Gastrocnemius medialis (tissue), 4 donors: ENCODE measurements at regions not wholly inside any gene's neighbourhood (a gene's known extent, or its start where the extent isn't known, plus 50 kb on each side); places are given as distances from the start of the nearest gene placed in this dataset.

Experiments used
- ATAC-seq, 2 donors: fragments of 150-250 bp; one replicate each; pipeline ENCODE4 v1.9.1; 2016
- DNase-seq, 2 donors: peaks; one replicate each; pipeline ENCODE4 v3.0.0-alpha.2; 2019
- H3K27ac ChIP-seq, 4 donors: fragments of 200-600 bp; sonication (generic); 1 replicate in 1 of 4; 2 replicates in 3 of 4; pipeline ENCODE4 v1.5.1; 2016 to 2018; ENCODE audit warnings: mild to moderate bottlenecking in 2 of 4, moderate library complexity in 1 of 4
- H3K27me3 ChIP-seq, 3 donors: fragments of 200-600 bp; sonication (generic) in 2 of 3; 1 replicate in 1 of 3; 2 replicates in 2 of 3; pipeline versions ENCODE4 v1.5.1 to v1.6.0; 2016 to 2019; ENCODE audit warnings: mild to moderate bottlenecking in 1 of 3, moderate library complexity in 1 of 3
- H3K36me3 ChIP-seq, 2 donors: fragments of 200-600 bp; sonication (generic) in 1 of 2; one replicate each; pipeline ENCODE4 v1.5.1; 2017 to 2018
- H3K4me1 ChIP-seq, 2 donors: fragments of 200-600 bp; sonication (generic) in 1 of 2; one replicate each; pipeline ENCODE4 v1.5.1; 2016 to 2017; ENCODE audit warnings: mild to moderate bottlenecking in 2 of 2
- H3K4me3 ChIP-seq, 4 donors: fragments of 200-600 bp; sonication (generic) in 3 of 4; 1 replicate in 1 of 4; 2 replicates in 3 of 4; pipeline ENCODE4 v1.5.1; 2016 to 2019; ENCODE audit warnings: mild to moderate bottlenecking in 2 of 4
- H3K9me3 ChIP-seq, 3 donors: fragments of 200-600 bp; sonication (generic) in 2 of 3; 1 replicate in 1 of 3; 2 replicates in 2 of 3; pipeline ENCODE4 v1.5.1; 2016 to 2019
- POLR2A ChIP-seq, 2 donors: fragments of 450-650 bp; IDR thresholded peaks; one replicate each; pipeline ENCODE4 v1.6.1; 2017; ENCODE audit warnings: antibody characterized with exemption in 2 of 2, mild to moderate bottlenecking in 2 of 2, moderate library complexity in 2 of 2
- in situ Hi-C, 4 donors: fragments of 200-750 bp; cut with MboI; loops; one replicate each; pipeline versions ENCODE4 v1.15.0 to v1.8.0; 2017; ENCODE audit warnings: low sequenced_read_pairs in 4 of 4
- intact Hi-C: fragments of 100-400 bp; cut with DNase I; formaldehyde crosslinking; loops from one replicate; pipeline ENCODE4 v1.15.1; 2023; ENCODE audit warnings: low total_unique reads
- TF ChIP-seq, protein P1 (sequence below), 5 experiments: fragments of 450-650 bp in 3 of 5; fragments of 200-600 bp in 2 of 5; sonication (generic) in 2 of 5; IDR thresholded peaks in 4 of 5; conservative IDR thresholded peaks in 1 of 5; 1 replicate in 4 of 5; 2 replicates in 1 of 5; pipeline ENCODE4 v1.5.1; 2016 to 2019; ENCODE audit warnings: antibody characterized with exemption in 5 of 5, mild to moderate bottlenecking in 3 of 5, moderate library complexity in 3 of 5

DNA sequence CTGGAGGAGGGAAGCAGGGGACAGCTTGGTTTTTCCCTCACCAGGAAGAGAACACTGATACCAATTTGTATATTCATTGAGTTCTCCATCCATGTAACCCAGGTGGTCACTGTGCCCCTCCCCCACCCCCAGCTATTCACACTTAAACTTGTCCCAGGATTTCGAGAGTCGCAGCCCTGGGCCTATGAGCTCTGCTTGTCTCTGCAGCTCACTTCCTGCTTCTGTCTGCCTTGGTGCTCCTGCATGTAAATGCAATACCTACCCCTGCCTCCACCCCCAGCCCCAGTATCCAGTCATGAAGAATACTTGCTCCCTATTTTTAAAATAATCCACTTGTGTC is 452.2 kb downstream of the BCL11B start:
- intact Hi-C loops = no loop called here
- Histone ChIP-seq H3K4me3 (no peak overlapping the region), H3K27ac (no peak overlapping the region), H3K27me3 (no peaks in the 10 kb centered on the region), H3K36me3 (no peaks in the 10 kb centered on the region), H3K4me1 (no peaks in the 10 kb centered on the region), H3K9me3 (no peaks in the 10 kb centered on the region)
- DNase-seq (no peak), ATAC-seq (no peak)
- in situ Hi-C loops = no loop called here
- no peak for TF ChIP-seq POLR2A (IDR thresholded peaks at IDR 0.05)
- TF ChIP-seq, protein P1, sequence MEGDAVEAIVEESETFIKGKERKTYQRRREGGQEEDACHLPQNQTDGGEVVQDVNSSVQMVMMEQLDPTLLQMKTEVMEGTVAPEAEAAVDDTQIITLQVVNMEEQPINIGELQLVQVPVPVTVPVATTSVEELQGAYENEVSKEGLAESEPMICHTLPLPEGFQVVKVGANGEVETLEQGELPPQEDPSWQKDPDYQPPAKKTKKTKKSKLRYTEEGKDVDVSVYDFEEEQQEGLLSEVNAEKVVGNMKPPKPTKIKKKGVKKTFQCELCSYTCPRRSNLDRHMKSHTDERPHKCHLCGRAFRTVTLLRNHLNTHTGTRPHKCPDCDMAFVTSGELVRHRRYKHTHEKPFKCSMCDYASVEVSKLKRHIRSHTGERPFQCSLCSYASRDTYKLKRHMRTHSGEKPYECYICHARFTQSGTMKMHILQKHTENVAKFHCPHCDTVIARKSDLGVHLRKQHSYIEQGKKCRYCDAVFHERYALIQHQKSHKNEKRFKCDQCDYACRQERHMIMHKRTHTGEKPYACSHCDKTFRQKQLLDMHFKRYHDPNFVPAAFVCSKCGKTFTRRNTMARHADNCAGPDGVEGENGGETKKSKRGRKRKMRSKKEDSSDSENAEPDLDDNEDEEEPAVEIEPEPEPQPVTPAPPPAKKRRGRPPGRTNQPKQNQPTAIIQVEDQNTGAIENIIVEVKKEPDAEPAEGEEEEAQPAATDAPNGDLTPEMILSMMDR (IDR thresholded peaks at IDR 0.05 in 4 of 5, conservative IDR thresholded peaks at IDR 0.05 in 1 of 5) = no peak

DNA sequence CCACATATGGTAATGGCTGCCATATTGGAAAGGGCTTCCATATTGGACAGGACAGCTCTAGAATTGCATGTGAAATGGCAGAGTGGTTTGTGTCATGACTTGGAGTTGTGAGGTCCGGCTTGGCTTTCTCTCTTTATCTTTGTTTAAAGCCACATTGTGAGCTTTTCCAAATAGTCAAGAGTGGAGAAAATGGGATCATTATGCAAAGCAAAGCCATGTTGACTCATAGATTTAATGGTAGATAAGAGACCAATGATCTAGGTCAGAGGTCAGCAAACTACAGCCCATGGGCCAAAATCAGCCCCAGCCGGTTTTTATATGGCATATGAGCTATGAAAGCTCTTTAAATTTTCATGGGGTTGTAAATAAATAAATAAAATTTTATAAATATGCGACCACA is 449.1 kb downstream of the BCL11B start:
- TF ChIP-seq, protein P1 (IDR thresholded peaks at IDR 0.05 in 4 of 5, conservative IDR thresholded peaks at IDR 0.05 in 1 of 5) = no peak
- TF ChIP-seq POLR2A (IDR thresholded peaks at IDR 0.05) = no peak

DNA sequence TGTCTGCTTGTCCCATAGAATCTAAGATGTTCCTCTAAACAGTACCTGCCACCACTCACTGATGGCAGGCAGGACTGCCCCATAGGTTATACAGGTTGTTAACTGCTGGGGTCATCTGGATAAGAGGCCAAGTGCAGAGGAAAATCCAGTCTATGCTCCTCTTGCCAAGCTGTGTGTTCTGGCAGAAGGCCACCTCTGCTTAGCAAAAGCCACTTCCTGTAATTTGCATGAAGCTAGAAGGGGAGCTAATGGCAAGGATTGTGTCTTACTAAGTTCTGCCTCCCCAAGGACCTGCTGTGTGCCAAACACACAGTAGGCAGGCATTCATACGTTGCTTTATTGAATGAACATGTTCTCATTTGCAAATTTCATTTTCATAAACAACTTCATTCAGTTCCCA is 445.4 kb downstream of the BCL11B start:
- ATAC-seq (no peak), DNase-seq (no peak)
- Histone ChIP-seq H3K4me1 (no peaks in the 10 kb centered on the region), H3K36me3 (no peaks in the 10 kb centered on the region), H3K27ac (no peak overlapping the region), H3K27me3 (peaks cover 0 to 2% (median 0%) of the 10 kb centered on the region in 3 donors), H3K4me3 (no peak overlapping the region), H3K9me3 (no peaks in the 10 kb centered on the region)
- intact Hi-C loops (no loop called here), in situ Hi-C loops (no loop called here)
- no peak for TF ChIP-seq POLR2A (IDR thresholded peaks at IDR 0.05)
- TF ChIP-seq, protein P1 (IDR thresholded peaks at IDR 0.05 in 4 of 5, conservative IDR thresholded peaks at IDR 0.05 in 1 of 5) = no peak

More for the DNA sequence above, 449.1 kb downstream of the BCL11B start:
- Histone ChIP-seq H3K36me3 (no peaks in the 10 kb centered on the region), H3K9me3 (no peaks in the 10 kb centered on the region), H3K27me3 (peaks cover 0 to 2% (median 0%) of the 10 kb centered on the region in 3 donors), H3K27ac (no peak overlapping the region), H3K4me3 (no peak overlapping the region), H3K4me1 (no peaks in the 10 kb centered on the region)
- in situ Hi-C loops (no loop called here), intact Hi-C loops (no loop called here)
- ATAC-seq = no peak
- no peak for DNase-seq

DNA sequence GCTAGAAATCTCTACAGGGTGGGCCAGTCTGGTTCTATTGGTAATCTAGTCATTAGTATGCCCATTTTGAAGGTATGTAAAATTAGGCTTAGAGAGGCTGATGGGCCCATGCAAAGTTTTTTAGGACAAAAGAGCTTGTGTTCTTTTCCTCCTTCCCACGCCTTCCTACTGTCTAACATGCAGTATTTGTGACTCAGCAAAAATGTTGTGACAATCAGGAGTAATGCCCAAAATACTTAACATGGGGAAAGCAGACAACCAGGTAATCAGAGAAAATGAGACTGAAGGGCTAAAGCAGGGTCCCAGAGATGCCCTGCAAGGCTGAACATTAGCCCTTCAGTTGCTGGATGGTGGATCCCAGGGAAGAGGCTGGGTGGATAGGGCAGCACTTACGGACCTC is 437.9 kb downstream of the BCL11B start:
- Histone ChIP-seq H3K4me3 (no peak overlapping the region), H3K4me1 (no peaks in the 10 kb centered on the region), H3K27ac (no peak overlapping the region), H3K27me3 (no peaks in the 10 kb centered on the region), H3K36me3 (no peaks in the 10 kb centered on the region), H3K9me3 (no peaks in the 10 kb centered on the region)
- intact Hi-C loops (no loop called here), in situ Hi-C loops (no loop called here)
- TF ChIP-seq, protein P1 (IDR thresholded peaks at IDR 0.05 in 4 of 5, conservative IDR thresholded peaks at IDR 0.05 in 1 of 5) = no peak
- TF ChIP-seq POLR2A (IDR thresholded peaks at IDR 0.05) = no peak
- no peak for DNase-seq
- ATAC-seq = no peak

DNA sequence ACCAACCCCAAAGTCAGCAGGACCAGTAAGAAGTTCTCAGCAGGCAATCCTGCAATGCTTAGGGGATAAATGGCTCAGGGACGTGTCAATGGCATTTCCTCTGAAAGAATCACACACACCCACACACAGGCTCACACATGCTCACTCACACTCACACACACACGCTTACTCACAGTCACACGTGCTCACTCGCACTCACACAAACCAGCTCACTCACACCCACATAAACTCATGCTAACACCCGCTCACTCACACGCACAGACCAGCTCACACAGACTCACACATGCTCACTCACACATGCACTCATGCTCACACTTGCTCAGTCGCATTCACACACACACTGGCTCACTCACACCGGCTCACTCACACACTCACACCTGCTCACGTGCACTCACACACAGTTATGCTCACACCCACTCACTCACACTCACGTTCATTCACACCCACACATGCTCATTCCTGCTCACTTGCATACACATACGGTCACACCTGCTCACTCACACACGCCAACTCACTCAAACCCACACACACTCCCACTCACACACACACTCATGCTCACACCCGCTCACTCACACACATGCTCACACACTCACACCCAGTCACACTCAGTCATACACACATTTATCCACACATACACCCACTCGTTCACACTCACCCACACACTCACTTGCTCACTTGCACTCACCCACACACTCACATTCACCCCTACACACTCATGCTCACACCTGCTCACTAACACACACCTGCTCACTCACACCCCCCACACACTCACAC is 436.8 kb downstream of the BCL11B start:
- no peak for DNase-seq
- in situ Hi-C loops = no loop called here
- intact Hi-C loops = no loop called here
- no peaks in the 10 kb centered on the region for H3K27me3 ChIP-seq
- no peak overlapping the region for H3K27ac ChIP-seq
- TF ChIP-seq, protein P1 (IDR thresholded peaks at IDR 0.05 in 4 of 5, conservative IDR thresholded peaks at IDR 0.05 in 1 of 5) = no peak
- no peak for TF ChIP-seq POLR2A (IDR thresholded peaks at IDR 0.05)
- no peak overlapping the region for H3K4me3 ChIP-seq
- H3K9me3 ChIP-seq = no peaks in the 10 kb centered on the region
- no peaks in the 10 kb centered on the region for H3K36me3 ChIP-seq
- ATAC-seq = no peak
- no peaks in the 10 kb centered on the region for H3K4me1 ChIP-seq
